SK-N-SH (cell line): ENCODE measurements at regions not wholly inside any gene's neighbourhood (a gene's known extent, or its start where the extent isn't known, plus 50 kb on each side); places are given as distances from the start of the nearest gene placed in this dataset.

Experiments used
- EP300 ChIP-seq, 2 experiments: IDR thresholded peaks; 2 replicates each; pipeline versions ENCODE4 v1.4.0 to v1.6.1; 2012; ENCODE audit warnings: borderline replicate concordance in 1 of 2, low read depth in 1 of 2, low read length in 1 of 2
- FOXM1 ChIP-seq: IDR thresholded peaks from 2 replicates; pipeline ENCODE4 v1.4.0; 2012; ENCODE audit warnings: low read depth, mild to moderate bottlenecking
- GABPA ChIP-seq: IDR thresholded peaks from 2 replicates; pipeline ENCODE4 v1.4.0; 2012; ENCODE audit warnings: low read depth, mild to moderate bottlenecking
- JUND ChIP-seq: IDR thresholded peaks from 2 replicates; pipeline ENCODE4 v1.4.0; 2012
- MEF2A ChIP-seq: IDR thresholded peaks from 2 replicates; pipeline ENCODE4 v1.4.0; 2012; ENCODE audit warnings: low read depth, borderline replicate concordance
- POLR2AphosphoS5 ChIP-seq: IDR thresholded peaks from 2 replicates; pipeline ENCODE4 v1.6.1; 2012; ENCODE audit warnings: low read depth, low read length
- RCOR1 ChIP-seq: fragments of 150-350 bp; IDR thresholded peaks from 2 replicates; pipeline ENCODE4 v1.6.1; 2017; ENCODE audit warnings: antibody characterized with exemption, low read length
- RFX5 ChIP-seq: IDR thresholded peaks from 2 replicates; pipeline ENCODE4 v1.6.1; 2012; ENCODE audit warnings: mild to moderate bottlenecking, improper control_type of control experiment, low read length
- SIN3A ChIP-seq: IDR thresholded peaks from 2 replicates; pipeline ENCODE4 v1.6.1; 2012; ENCODE audit warnings: low read depth, mild to moderate bottlenecking, low read length, moderate library complexity, borderline replicate concordance
- TCF12 ChIP-seq: IDR thresholded peaks from 2 replicates; pipeline ENCODE4 v1.4.0; 2012
- TEAD4 ChIP-seq: IDR thresholded peaks from 2 replicates; pipeline ENCODE4 v1.4.0; 2012; ENCODE audit warnings: mild to moderate bottlenecking, borderline replicate concordance; ENCODE audit not compliant: insufficient read depth
- YY1 ChIP-seq: IDR thresholded peaks from 2 replicates; pipeline ENCODE4 v1.4.0; 2012; ENCODE audit warnings: low read depth, mild to moderate bottlenecking
- TF ChIP-seq, protein P1 (sequence below): fragments of 200-600 bp; sonication (generic); IDR thresholded peaks from 2 replicates; pipeline ENCODE4 v1.6.1; 2017; ENCODE audit warnings: antibody characterized with exemption, mild to moderate bottlenecking, moderate library complexity
- TF ChIP-seq, protein P2 (sequence below): IDR thresholded peaks from 2 replicates; pipeline ENCODE4 v1.4.0; 2012; ENCODE audit warnings: low read depth, borderline replicate concordance

DNA sequence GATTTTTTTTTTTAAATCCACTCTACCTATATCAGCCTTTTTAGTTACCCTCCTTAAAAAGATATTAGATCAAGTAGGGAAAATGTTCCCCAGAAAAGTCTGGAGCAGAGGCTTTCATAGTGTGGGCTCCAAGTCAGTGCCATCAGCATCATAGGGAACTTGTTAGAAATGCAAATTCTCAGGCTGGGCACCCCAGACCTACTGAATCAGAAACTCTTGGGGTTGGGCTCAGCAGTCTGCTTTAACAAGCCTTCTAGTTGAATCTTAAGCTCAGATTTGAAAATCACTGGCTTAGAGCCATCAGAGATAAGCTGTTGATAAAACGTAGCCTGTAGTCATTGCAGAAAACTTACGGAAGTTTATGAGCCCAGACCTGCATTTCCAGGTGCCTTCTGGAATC, 140.1 kb downstream of the TMEM38B start:
- TF ChIP-seq, protein P1, sequence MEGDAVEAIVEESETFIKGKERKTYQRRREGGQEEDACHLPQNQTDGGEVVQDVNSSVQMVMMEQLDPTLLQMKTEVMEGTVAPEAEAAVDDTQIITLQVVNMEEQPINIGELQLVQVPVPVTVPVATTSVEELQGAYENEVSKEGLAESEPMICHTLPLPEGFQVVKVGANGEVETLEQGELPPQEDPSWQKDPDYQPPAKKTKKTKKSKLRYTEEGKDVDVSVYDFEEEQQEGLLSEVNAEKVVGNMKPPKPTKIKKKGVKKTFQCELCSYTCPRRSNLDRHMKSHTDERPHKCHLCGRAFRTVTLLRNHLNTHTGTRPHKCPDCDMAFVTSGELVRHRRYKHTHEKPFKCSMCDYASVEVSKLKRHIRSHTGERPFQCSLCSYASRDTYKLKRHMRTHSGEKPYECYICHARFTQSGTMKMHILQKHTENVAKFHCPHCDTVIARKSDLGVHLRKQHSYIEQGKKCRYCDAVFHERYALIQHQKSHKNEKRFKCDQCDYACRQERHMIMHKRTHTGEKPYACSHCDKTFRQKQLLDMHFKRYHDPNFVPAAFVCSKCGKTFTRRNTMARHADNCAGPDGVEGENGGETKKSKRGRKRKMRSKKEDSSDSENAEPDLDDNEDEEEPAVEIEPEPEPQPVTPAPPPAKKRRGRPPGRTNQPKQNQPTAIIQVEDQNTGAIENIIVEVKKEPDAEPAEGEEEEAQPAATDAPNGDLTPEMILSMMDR = no peak
- TF ChIP-seq FOXM1 = no peak
- TF ChIP-seq POLR2AphosphoS5 = no peak
- TF ChIP-seq EP300 (IDR thresholded peaks at IDR 0.05; ENCODE audit: borderline replicate concordance in 1 of 2, low read depth in 1 of 2, low read length in 1 of 2) = no peak
- TF ChIP-seq, protein P2, sequence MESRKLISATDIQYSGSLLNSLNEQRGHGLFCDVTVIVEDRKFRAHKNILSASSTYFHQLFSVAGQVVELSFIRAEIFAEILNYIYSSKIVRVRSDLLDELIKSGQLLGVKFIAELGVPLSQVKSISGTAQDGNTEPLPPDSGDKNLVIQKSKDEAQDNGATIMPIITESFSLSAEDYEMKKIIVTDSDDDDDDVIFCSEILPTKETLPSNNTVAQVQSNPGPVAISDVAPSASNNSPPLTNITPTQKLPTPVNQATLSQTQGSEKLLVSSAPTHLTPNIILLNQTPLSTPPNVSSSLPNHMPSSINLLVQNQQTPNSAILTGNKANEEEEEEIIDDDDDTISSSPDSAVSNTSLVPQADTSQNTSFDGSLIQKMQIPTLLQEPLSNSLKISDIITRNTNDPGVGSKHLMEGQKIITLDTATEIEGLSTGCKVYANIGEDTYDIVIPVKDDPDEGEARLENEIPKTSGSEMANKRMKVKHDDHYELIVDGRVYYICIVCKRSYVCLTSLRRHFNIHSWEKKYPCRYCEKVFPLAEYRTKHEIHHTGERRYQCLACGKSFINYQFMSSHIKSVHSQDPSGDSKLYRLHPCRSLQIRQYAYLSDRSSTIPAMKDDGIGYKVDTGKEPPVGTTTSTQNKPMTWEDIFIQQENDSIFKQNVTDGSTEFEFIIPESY = no peak
- no peak for TF ChIP-seq GABPA
- no peak for TF ChIP-seq TEAD4
- TF ChIP-seq RFX5 = no peak
- no peak for TF ChIP-seq YY1
- no peak for TF ChIP-seq TCF12
- TF ChIP-seq RCOR1 = no peak
- TF ChIP-seq SIN3A = no peak
- no peak for TF ChIP-seq JUND
- TF ChIP-seq MEF2A = no peak
